PFSK-1 (cell line): ENCODE measurements at regions not wholly inside any gene's neighbourhood (a gene's known extent, or its start where the extent isn't known, plus 50 kb on each side); places are given as distances from the start of the nearest gene placed in this dataset.

Experiments used
- FOXP2 ChIP-seq: optimal IDR thresholded peaks from 2 replicates; pipeline ENCODE3; 2011; ENCODE audit warnings: borderline replicate concordance, control low read depth, inconsistent platforms; ENCODE audit not compliant: insufficient read depth; ENCODE audit errors: extremely low read length, extremely low read depth
- POLR2AphosphoS5 ChIP-seq: IDR thresholded peaks from 2 replicates; pipeline ENCODE4 v1.6.1; 2012; ENCODE audit warnings: low read depth, mild to moderate bottlenecking, control low read depth, low read length, moderate library complexity
- REST ChIP-seq, 2 experiments: IDR thresholded peaks; 2 replicates each; pipeline versions ENCODE4 v1.6.1 to v1.8.0; 2011 to 2012; ENCODE audit warnings: low read depth in 2 of 2, low read length in 2 of 2, control low read depth in 1 of 2, inconsistent platforms in 1 of 2, mild to moderate bottlenecking in 1 of 2, moderate library complexity in 1 of 2; ENCODE audit not compliant: insufficient read depth in 1 of 2
- SIN3A ChIP-seq: IDR thresholded peaks from 2 replicates; pipeline ENCODE4 v1.6.1; 2012; ENCODE audit warnings: mild to moderate bottlenecking, low read length, moderate library complexity, borderline replicate concordance; ENCODE audit not compliant: insufficient read depth
- TAF1 ChIP-seq: IDR thresholded peaks from 2 replicates; pipeline ENCODE4 v1.6.1; 2012; ENCODE audit warnings: low read length, control low read depth, borderline replicate concordance; ENCODE audit not compliant: insufficient read depth

GRCh38 chr3:151935446-151935845, 62.0 kb downstream of the SUCNR1 start:
- TF ChIP-seq FOXP2 (no peak), SIN3A (no peak), POLR2AphosphoS5 (no peak)

- no peak for TF ChIP-seq POLR2AphosphoS5
Measured at GRCh38 chr3:151940481-151940880, 67.0 kb downstream of the SUCNR1 start.

- TF ChIP-seq FOXP2 (no peak), SIN3A (no peak), POLR2AphosphoS5 (no peak)
Measured at GRCh38 chr3:151943539-151943938, 70.1 kb downstream of the SUCNR1 start.

- TF ChIP-seq FOXP2: no peak
- TF ChIP-seq TAF1: no peak
- TF ChIP-seq POLR2AphosphoS5: no peak
- no peak for TF ChIP-seq SIN3A
- no peak for TF ChIP-seq REST (IDR thresholded peaks at IDR 0.05; ENCODE audit: insufficient read depth in 1 of 2, low read depth in 2 of 2, low read length in 2 of 2)
Measured at GRCh38 chr3:151944356-151944755, 70.9 kb downstream of the SUCNR1 start.

- TF ChIP-seq SIN3A (no peak), FOXP2 (no peak), POLR2AphosphoS5 (no peak), TAF1 (no peak)
Measured at GRCh38 chr3:151946606-151947005, 73.2 kb downstream of the SUCNR1 start.

- TF ChIP-seq FOXP2: no peak
- TF ChIP-seq REST (IDR thresholded peaks at IDR 0.05; ENCODE audit: insufficient read depth in 1 of 2, low read depth in 2 of 2, low read length in 2 of 2): no peak
Measured at GRCh38 chr3:151949706-151950105, 76.3 kb downstream of the SUCNR1 start.

GRCh38 chr3:151955356-151955755, 81.9 kb downstream of the SUCNR1 start:
- no peak for TF ChIP-seq SIN3A
- TF ChIP-seq FOXP2: no peak
- no peak for TF ChIP-seq POLR2AphosphoS5
- TF ChIP-seq REST (IDR thresholded peaks at IDR 0.05; ENCODE audit: insufficient read depth in 1 of 2, low read depth in 2 of 2, low read length in 2 of 2): no peak
- no peak for TF ChIP-seq TAF1

- TF ChIP-seq TAF1 (no peak), SIN3A (no peak), REST (IDR thresholded peaks at IDR 0.05; ENCODE audit: insufficient read depth in 1 of 2, low read depth in 2 of 2, low read length in 2 of 2) (no peak)
Measured at GRCh38 chr3:151960961-151961580, 87.6 kb downstream of the SUCNR1 start.
